ENCODE measurements at regions not wholly inside any gene's neighbourhood (a gene's known extent, or its start where the extent isn't known, plus 50 kb on each side); places are given as distances from the start of the nearest gene placed in this dataset.

- in situ Hi-C loops (cut with MboI), result no loop called here
- H3K9ac ChIP-seq (ENCODE audit: insufficient read depth in 1 of 2, low read depth in 2 of 2, low read length in 2 of 2), result no peak overlapping the region
- H3K9me3 ChIP-seq (replicated peaks; ENCODE audit: control insufficient read depth, insufficient read depth, low read depth, low read length), result no peaks in the 10 kb centered on the region
- BruUV-seq (replicated peaks), result no TSS peak
- no peak overlapping the region for H3K4me2 ChIP-seq (ENCODE audit: insufficient read depth, low read length)
- H3K27ac ChIP-seq (ENCODE audit: extremely low read depth, low read depth, low read length), result no peak overlapping the region
- H3K79me2 ChIP-seq (ENCODE audit: control insufficient read depth, insufficient read depth, low read length), result no peaks in the 10 kb centered on the region
- ChIA-PET CTCF (ENCODE audit: low intra/inter-chr PET ratio) (no interaction called here), POLR2A (no interaction called here)
- no peaks in the 10 kb centered on the region for H3K9me1 ChIP-seq (ENCODE audit: control insufficient read depth, insufficient read depth, low read length)
- no peak for DNase-seq (ENCODE audit: extremely low read depth in 1 of 4, low spot score in 3 of 4)
- WGBS (ENCODE audit: insufficient coverage, low coverage, missing lambda C conversion rate), result 0% methylated on average over 1 of the region's 1 CpG
- intact Hi-C loops (cut with micrococcal nuclease), result no loop called here
- no peaks in the 10 kb centered on the region for H3K4me1 ChIP-seq (replicated peaks in 1 of 2; ENCODE audit: control insufficient read depth in 2 of 2, insufficient read depth in 2 of 2, low read length in 2 of 2)
- H2AFZ ChIP-seq (ENCODE audit: low read depth, low read length), result no peak overlapping the region
- H3K4me3 ChIP-seq, result no peak overlapping the region
- no peaks in the 10 kb centered on the region for H3K36me3 ChIP-seq (ENCODE audit: control insufficient read depth, insufficient read depth, low read length)
- 0 out of 2 replicates have a peak, but pooled peaks have one; percentile 17 for TF ChIP-seq C11orf30 (IDR thresholded peaks at IDR 0.05; ENCODE audit: low read depth)
- no peak for TF ChIP-seq IRF2 (CRISPR knock-in tag; IDR thresholded peaks at IDR 0.05)
- 0 out of 2 replicates have a peak, but pooled peaks have one; percentile 12 for TF ChIP-seq MAFG (tag; conservative IDR thresholded peaks at IDR 0.05)
- ATAC-seq, result no peak
- H4K20me1 ChIP-seq (replicated peaks; ENCODE audit: control insufficient read depth, insufficient read depth, low read length), result no peaks in the 10 kb centered on the region
- FAIRE-seq, result no peak
- no peaks in the 10 kb centered on the region for H3K27me3 ChIP-seq (ENCODE audit: control insufficient read depth in 2 of 2, insufficient read depth in 2 of 2, low read length in 2 of 2)
These were observed 319.1 kb downstream of the C4orf33 start for GRCh38 chr4:129415004-129415403.

GRCh38 chr4:129420637-129421036 is 324.7 kb downstream of the C4orf33 start:
- Histone ChIP-seq H3K4me1 (replicated peaks in 1 of 2; ENCODE audit: control insufficient read depth in 2 of 2, insufficient read depth in 2 of 2, low read length in 2 of 2) (no peaks in the 10 kb centered on the region), H3K27me3 (ENCODE audit: control insufficient read depth in 2 of 2, insufficient read depth in 2 of 2, low read length in 2 of 2) (no peaks in the 10 kb centered on the region), H3K9me3 (replicated peaks; ENCODE audit: control insufficient read depth, insufficient read depth, low read depth, low read length) (no peaks in the 10 kb centered on the region), H3K36me3 (ENCODE audit: control insufficient read depth, insufficient read depth, low read length) (no peaks in the 10 kb centered on the region), H3K79me2 (ENCODE audit: control insufficient read depth, insufficient read depth, low read length) (no peaks in the 10 kb centered on the region), H3K9me1 (ENCODE audit: control insufficient read depth, insufficient read depth, low read length) (no peaks in the 10 kb centered on the region), H3K27ac (ENCODE audit: extremely low read depth, low read depth, low read length) (no peak overlapping the region), H3K4me3 (no peak overlapping the region), H4K20me1 (replicated peaks; ENCODE audit: control insufficient read depth, insufficient read depth, low read length) (no peaks in the 10 kb centered on the region), H2AFZ (ENCODE audit: low read depth, low read length) (no peak overlapping the region), H3K9ac (ENCODE audit: insufficient read depth in 1 of 2, low read depth in 2 of 2, low read length in 2 of 2) (no peak overlapping the region), H3K4me2 (ENCODE audit: insufficient read depth, low read length) (no peak overlapping the region)
- 0% methylated on average over 1 of the region's 1 CpG for WGBS (ENCODE audit: insufficient coverage, low coverage, missing lambda C conversion rate)
- FAIRE-seq (no peak), ATAC-seq (no peak), DNase-seq (ENCODE audit: extremely low read depth in 1 of 4, low spot score in 3 of 4) (no peak)
- intact Hi-C loops (cut with micrococcal nuclease) (no loop called here), in situ Hi-C loops (cut with MboI) (no loop called here)
- POLR2A ChIA-PET, result no interaction called here
- BruUV-seq (replicated peaks), result no TSS peak
- CTCF ChIA-PET (ENCODE audit: low intra/inter-chr PET ratio), result no interaction called here
- no peak for TF ChIP-seq SRSF9 (IDR thresholded peaks at IDR 0.05; ENCODE audit: borderline replicate concordance, low read depth, low read length)
- TF ChIP-seq MITF (IDR thresholded peaks at IDR 0.05), result no peak
- TF ChIP-seq SMARCC2 (IDR thresholded peaks at IDR 0.05; ENCODE audit: low read depth), result no peak
- no peak for TF ChIP-seq E2F5 (CRISPR knock-in tag; IDR thresholded peaks at IDR 0.05)
- TF ChIP-seq ZNF23 (CRISPR knock-in tag; IDR thresholded peaks at IDR 0.05), result no peak
- no peak for TF ChIP-seq POLR3A (IDR thresholded peaks at IDR 0.05; ENCODE audit: borderline replicate concordance, extremely low read depth, insufficient read depth, insufficient read length)
- TF ChIP-seq ZNF24 (IDR thresholded peaks at IDR 0.05), result no peak
- TF ChIP-seq JUND (IDR thresholded peaks at IDR 0.05; ENCODE audit: borderline replicate concordance, low read depth, low read length), result no peak
- TF ChIP-seq JUND (tag; IDR thresholded peaks at IDR 0.05; ENCODE audit: borderline replicate concordance, low read depth, low read length), result no peak
- TF ChIP-seq HDAC1 (IDR thresholded peaks at IDR 0.05), result no peak
- TF ChIP-seq LEF1 (IDR thresholded peaks at IDR 0.05), result no peak
- no peak for TF ChIP-seq ZBTB26 (CRISPR knock-in tag; IDR thresholded peaks at IDR 0.05)
- TF ChIP-seq PHTF2 (CRISPR knock-in tag; IDR thresholded peaks at IDR 0.05), result no peak
